ENCODE measurements at regions not wholly inside any gene's neighbourhood (a gene's known extent, or its start where the extent isn't known, plus 50 kb on each side); places are given as distances from the start of the nearest gene placed in this dataset.

DNA sequence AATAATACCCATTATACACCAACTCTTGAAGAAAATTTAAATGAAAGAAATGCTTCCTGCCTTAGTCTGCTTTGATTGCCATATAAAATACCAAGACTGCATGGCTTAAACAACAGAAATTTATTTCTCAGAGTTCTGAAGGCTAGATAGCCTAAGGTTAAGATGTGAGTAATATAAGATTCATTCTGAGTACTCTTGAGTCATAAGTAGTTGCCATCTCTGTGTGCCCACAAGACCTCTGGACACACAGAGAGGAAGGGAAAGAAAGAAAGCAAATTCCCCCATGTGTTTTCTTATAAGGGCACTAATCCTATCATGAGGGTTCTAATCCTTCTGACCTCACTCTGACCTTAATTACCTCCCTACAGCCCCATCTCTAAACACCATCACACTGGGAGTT is 201.2 kb downstream of the PTN start:
- TF ChIP-seq, protein P1, sequence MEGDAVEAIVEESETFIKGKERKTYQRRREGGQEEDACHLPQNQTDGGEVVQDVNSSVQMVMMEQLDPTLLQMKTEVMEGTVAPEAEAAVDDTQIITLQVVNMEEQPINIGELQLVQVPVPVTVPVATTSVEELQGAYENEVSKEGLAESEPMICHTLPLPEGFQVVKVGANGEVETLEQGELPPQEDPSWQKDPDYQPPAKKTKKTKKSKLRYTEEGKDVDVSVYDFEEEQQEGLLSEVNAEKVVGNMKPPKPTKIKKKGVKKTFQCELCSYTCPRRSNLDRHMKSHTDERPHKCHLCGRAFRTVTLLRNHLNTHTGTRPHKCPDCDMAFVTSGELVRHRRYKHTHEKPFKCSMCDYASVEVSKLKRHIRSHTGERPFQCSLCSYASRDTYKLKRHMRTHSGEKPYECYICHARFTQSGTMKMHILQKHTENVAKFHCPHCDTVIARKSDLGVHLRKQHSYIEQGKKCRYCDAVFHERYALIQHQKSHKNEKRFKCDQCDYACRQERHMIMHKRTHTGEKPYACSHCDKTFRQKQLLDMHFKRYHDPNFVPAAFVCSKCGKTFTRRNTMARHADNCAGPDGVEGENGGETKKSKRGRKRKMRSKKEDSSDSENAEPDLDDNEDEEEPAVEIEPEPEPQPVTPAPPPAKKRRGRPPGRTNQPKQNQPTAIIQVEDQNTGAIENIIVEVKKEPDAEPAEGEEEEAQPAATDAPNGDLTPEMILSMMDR (IDR thresholded peaks at IDR 0.05; ENCODE audit: low read depth, low read length): no peak
- H3K4me3 ChIP-seq (ENCODE audit: low read depth, low read length): no peak overlapping the region

DNA sequence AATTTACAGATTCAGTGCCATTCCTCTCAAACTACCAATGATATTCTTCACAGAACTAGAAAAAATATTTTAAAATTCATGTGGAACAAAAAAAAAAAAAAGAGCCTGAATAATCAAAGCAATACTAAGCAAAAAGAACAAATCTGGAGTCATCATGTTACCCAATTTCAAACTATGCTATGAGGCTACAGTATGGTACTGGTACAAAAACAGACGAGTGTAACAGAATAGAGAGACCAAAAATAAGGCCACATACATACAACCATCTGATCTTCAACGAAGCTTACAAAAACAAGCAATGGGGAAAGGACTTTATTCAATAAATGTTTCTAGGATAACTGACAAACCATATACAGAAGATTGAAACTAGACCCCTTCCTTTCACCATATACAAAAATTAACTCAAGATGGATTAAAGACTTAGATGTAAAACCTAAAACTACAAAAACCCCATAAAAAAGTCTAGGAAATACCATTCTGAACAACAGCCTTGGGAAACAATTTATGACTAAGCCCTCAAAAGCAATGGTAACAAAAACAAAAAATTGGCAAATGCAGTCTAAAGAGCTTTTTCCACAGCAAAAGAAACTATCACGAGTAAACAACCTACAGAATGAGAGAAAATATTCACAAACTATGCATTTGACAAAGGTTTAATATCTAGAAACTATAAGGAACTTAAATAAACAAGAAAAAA is 207.7 kb downstream of the PTN start:
- no peak overlapping the region for H3K4me3 ChIP-seq (ENCODE audit: low read depth, low read length)
- TF ChIP-seq, protein P1 (IDR thresholded peaks at IDR 0.05; ENCODE audit: low read depth, low read length): no peak

DNA sequence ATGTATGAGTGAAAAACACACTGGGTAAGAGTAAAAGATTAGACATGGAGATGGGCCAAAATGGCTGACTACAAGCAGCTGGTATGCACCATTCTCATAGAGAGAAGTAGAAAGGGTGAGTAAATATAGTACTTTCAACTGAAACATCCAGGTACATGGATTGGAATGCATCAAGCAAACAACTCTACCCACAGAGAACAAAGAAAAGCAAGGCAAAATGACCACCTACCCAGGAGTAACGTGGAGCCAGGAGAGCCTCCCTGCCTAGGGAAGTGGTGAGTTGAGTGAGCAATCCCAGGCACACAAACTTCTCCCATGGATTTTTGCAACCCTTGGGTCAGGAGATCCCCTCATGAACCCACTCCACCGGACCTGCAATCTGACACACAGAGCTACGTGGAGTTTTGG is 212.8 kb downstream of the PTN start:
- TF ChIP-seq, protein P1 (IDR thresholded peaks at IDR 0.05; ENCODE audit: low read depth, low read length): no peak
- no peak overlapping the region for H3K4me3 ChIP-seq (ENCODE audit: low read depth, low read length)

DNA sequence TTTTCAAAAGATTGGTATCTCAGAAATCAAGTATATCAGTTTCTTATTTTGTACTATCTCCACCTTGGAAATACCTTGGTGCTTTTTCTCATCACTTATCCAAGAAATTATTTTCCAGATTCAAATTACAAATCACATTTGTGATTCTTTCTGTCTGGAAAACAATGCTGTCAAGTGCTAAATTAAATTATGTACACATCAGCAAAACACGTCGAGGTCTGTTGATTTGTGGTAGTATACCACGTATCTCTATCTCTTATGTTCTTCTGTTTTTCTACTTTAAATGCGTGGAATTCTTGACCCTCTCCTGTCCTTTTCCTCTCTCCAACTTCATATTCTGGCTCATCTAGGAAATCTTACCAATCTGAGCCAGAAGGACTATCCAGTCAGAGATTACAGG is 214.5 kb downstream of the PTN start:
- TF ChIP-seq, protein P1 (IDR thresholded peaks at IDR 0.05; ENCODE audit: low read depth, low read length): no peak
- H3K4me3 ChIP-seq (ENCODE audit: low read depth, low read length): no peak overlapping the region

DNA sequence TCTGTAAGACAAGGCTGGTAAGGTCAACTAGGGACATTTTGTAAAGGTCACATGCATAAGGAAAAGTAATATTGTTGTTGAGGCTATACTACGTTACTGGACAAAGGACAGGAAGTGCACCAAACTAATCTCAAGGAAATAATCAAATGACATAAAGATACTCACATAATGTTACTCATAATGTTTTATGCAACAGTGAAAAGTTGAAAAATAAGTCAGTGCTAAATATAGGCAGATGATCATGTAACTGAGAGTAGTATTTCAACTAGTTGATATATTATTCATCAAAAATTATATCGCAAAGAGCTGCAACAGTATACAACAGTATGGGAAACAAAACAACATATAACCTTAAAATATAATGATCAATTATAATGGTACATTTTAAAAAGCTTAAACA is 215.7 kb downstream of the PTN start:
- TF ChIP-seq, protein P1 (IDR thresholded peaks at IDR 0.05; ENCODE audit: low read depth, low read length): no peak
- H3K4me3 ChIP-seq (ENCODE audit: low read depth, low read length): no peak overlapping the region

DNA sequence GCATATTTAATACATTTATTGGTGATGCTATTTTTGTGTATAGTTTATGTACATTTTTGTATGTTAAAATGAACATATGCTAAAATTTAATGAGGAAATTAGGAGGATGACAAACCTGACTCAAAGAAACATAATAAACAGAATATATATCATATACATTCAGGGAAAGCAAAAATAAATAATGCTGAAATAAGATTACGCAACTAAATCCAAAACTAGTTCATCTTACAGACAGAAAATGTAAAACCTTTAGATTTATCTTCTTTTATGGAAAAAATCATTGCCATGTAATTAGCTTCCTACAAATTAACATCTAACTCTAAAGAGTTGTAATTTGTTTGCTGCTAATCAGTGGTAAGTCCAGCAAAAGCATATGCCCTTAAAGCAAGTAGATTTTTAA is 216.5 kb downstream of the PTN start:
- H3K4me3 ChIP-seq (ENCODE audit: low read depth, low read length): no peak overlapping the region
- TF ChIP-seq, protein P1 (IDR thresholded peaks at IDR 0.05; ENCODE audit: low read depth, low read length): no peak

DNA sequence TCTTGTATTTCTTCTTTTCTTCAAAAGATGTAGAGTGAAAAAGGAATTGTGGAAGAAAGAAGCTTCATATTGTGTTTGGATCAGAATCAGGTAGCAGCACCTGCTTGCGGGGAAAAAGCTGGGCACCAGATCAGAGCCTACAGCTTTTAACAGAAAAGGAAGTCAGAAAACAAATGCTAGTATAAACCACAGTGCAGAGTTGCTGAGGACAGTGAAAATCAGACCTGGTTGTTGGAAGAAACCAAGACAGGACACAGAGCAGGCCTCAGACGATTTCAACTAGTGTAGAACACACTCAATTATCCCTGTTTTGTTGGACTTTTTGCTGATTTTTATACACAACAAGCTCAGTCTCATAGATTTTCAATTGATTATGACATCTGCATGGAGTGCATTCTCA is 221.4 kb downstream of the PTN start:
- TF ChIP-seq, protein P1 (IDR thresholded peaks at IDR 0.05; ENCODE audit: low read depth, low read length): no peak

More for the DNA sequence above, 221.4 kb downstream of the PTN start:
- H3K4me3 ChIP-seq (ENCODE audit: low read depth, low read length): no peak overlapping the region
